ENCODE measurements at regions not wholly inside any gene's neighbourhood (a gene's known extent, or its start where the extent isn't known, plus 50 kb on each side); places are given as distances from the start of the nearest gene placed in this dataset.

- TF ChIP-seq FOS (IDR thresholded peaks at IDR 0.05; ENCODE audit: low read depth, low read length) (no peak), SMC3 (IDR thresholded peaks at IDR 0.05; ENCODE audit: low read depth, low read length) (no peak), MXI1 (IDR thresholded peaks at IDR 0.05; ENCODE audit: borderline replicate concordance, low read depth, low read length) (no peak), CEBPB (IDR thresholded peaks at IDR 0.05; ENCODE audit: low read depth, low read length) (no peak), MAZ (IDR thresholded peaks at IDR 0.05; ENCODE audit: borderline replicate concordance, low read depth, low read length) (no peak)
These were observed 65.9 kb upstream of the SLC1A4 start (continued) for GRCh38 chr2:64923385-64923710.

GRCh38 chr2:64924170-64924934 lies 64.8 kb upstream of the SLC1A4 start:
- Histone ChIP-seq H3K14ac (replicated peaks; ENCODE audit: low read depth, low read length) (no peak overlapping the region), H2AK5ac (ENCODE audit: low read depth, low read length) (no peak overlapping the region), H3K4me3 (ENCODE audit: insufficient read depth, low read depth, low read length) (no peak overlapping the region), H3K23ac (ENCODE audit: low read depth, low read length) (no peak overlapping the region), H3K9me3 (ENCODE audit: control insufficient read depth, insufficient read depth, low read length) (peaks cover 5% of the 10 kb centered on the region; the same call in 1 of the 2 replicates), H3K36me3 (ENCODE audit: control insufficient read depth, insufficient read depth, low read length) (no peaks in the 10 kb centered on the region), H2BK120ac (ENCODE audit: low read depth, low read length) (no peak overlapping the region), H2BK5ac (ENCODE audit: low read depth, low read length, poor library complexity, severe bottlenecking) (no peak overlapping the region), H2AFZ (replicated peaks; ENCODE audit: low read length, poor library complexity) (no peak overlapping the region), H2BK20ac (ENCODE audit: low read depth, low read length) (no peak overlapping the region), H4K91ac (ENCODE audit: insufficient read depth, low read depth, low read length) (no peak overlapping the region), H2AK9ac (replicated peaks; ENCODE audit: low read depth, low read length, poor library complexity) (no peak overlapping the region), H3K9me1 (ENCODE audit: insufficient read depth, low read length) (no peaks in the 10 kb centered on the region), H3K27ac (ENCODE audit: insufficient read depth, low read length) (no peak overlapping the region), H3K9ac (ENCODE audit: low read depth, low read length) (no peak overlapping the region), H3K4me1 (ENCODE audit: control insufficient read depth, insufficient read depth, low read length) (no peaks in the 10 kb centered on the region), H3K79me1 (ENCODE audit: low read depth in 1 of 2, low read length in 2 of 2) (no peaks in the 10 kb centered on the region), H3K56ac (ENCODE audit: extremely low read depth, insufficient read depth, low read length) (no peak overlapping the region), H3K18ac (ENCODE audit: low read depth, low read length) (no peak overlapping the region), H2BK15ac (ENCODE audit: low read depth, low read length) (no peak overlapping the region), H4K8ac (ENCODE audit: low read depth in 2 of 2, low read length in 2 of 2) (no peak overlapping the region), H4K5ac (ENCODE audit: low read depth, low read length) (no peak overlapping the region), H4K20me1 (ENCODE audit: insufficient read depth, low read length) (no peaks in the 10 kb centered on the region), H3K4me2 (ENCODE audit: low read depth, low read length) (no peak overlapping the region), H3K4ac (ENCODE audit: low read depth, low read length) (no peak overlapping the region), H3K27me3 (ENCODE audit: control insufficient read depth, insufficient read depth, low read length) (peaks cover 31% of the 10 kb centered on the region)
- DNase-seq (no peak), ATAC-seq (ENCODE audit: low read depth) (no peak)
- POLR2A ChIA-PET (ENCODE audit: unreplicated experiment), result no interaction called here
- CTCF ChIA-PET, result no interaction called here
- dilution Hi-C loops (cut with HindIII; ENCODE audit: low sequenced_read_pairs, unreplicated experiment) (no loop called here), in situ Hi-C loops (cut with MboI; ENCODE audit: low sequenced_read_pairs) (loop anchor here (25.0 kb wide), 1 partner anchor 238 kb away; no protein-coding TSS in a partner anchor), intact Hi-C loops (cut with micrococcal nuclease) (no loop called here)
- WGBS, 2 experiments (ENCODE audit: extremely low coverage in 2 of 2, insufficient read length in 1 of 2), result no CpG with 5 or more reads among the region's 6 CpGs
- no peak for TF ChIP-seq RCOR1 (IDR thresholded peaks at IDR 0.05; ENCODE audit: insufficient replicate concordance, low read length)
- no peak for TF ChIP-seq MAZ (IDR thresholded peaks at IDR 0.05; ENCODE audit: borderline replicate concordance, low read depth, low read length)
- no TSS peak for BruUV-seq (replicated peaks)

All from IMR-90 (cell line).